ENCODE measurements at regions not wholly inside any gene's neighbourhood (a gene's known extent, or its start where the extent isn't known, plus 50 kb on each side); places are given as distances from the start of the nearest gene placed in this dataset.

GRCh38 chr20:11204926-11205768, 531.3 kb upstream of the JAG1 start (continued):
- TF ChIP-seq ZBTB33 (CRISPR knock-in tag; IDR thresholded peaks at IDR 0.05), result no peak
- TF ChIP-seq ZNF333 (CRISPR knock-in tag; IDR thresholded peaks at IDR 0.05; ENCODE audit: borderline replicate concordance), result no peak
- no peak for TF ChIP-seq CREM (IDR thresholded peaks at IDR 0.05)
- TF ChIP-seq CREM (CRISPR knock-in tag; IDR thresholded peaks at IDR 0.05), result no peak
- 0 out of 2 replicates have a peak, but pooled peaks have one; percentile 52 for TF ChIP-seq STAT6 (CRISPR knock-in tag; IDR thresholded peaks at IDR 0.05; ENCODE audit: borderline replicate concordance)
- TF ChIP-seq POLR2AphosphoS2 (IDR thresholded peaks at IDR 0.05; ENCODE audit: low read depth, low read length), result no peak
- no peak for TF ChIP-seq ATF7-NPFF (CRISPR knock-in tag; IDR thresholded peaks at IDR 0.05; ENCODE audit: low read depth)
- TF ChIP-seq TBP (CRISPR knock-in tag; IDR thresholded peaks at IDR 0.05), result no peak
- TF ChIP-seq ZNF788 (CRISPR knock-in tag; IDR thresholded peaks at IDR 0.05; ENCODE audit: borderline replicate concordance), result 0 out of 2 replicates have a peak, but pooled peaks have one; percentile 18
- no peak for TF ChIP-seq FOSL1 (CRISPR knock-in tag; IDR thresholded peaks at IDR 0.05; ENCODE audit: borderline replicate concordance)
- no peak for TF ChIP-seq ZNF687 (CRISPR knock-in tag; IDR thresholded peaks at IDR 0.05)
- TF ChIP-seq GPN1 (CRISPR knock-in tag; IDR thresholded peaks at IDR 0.05; ENCODE audit: borderline replicate concordance), result no peak
- peak; percentile 98 for TF ChIP-seq SMC3 (IDR thresholded peaks at IDR 0.05; ENCODE audit: low read length)
- no peak for TF ChIP-seq ZNF335 (CRISPR knock-in tag; IDR thresholded peaks at IDR 0.05)
- TF ChIP-seq ZNF432 (CRISPR knock-in tag; IDR thresholded peaks at IDR 0.05; ENCODE audit: borderline replicate concordance), result no peak
- no peak for TF ChIP-seq PHF8 (CRISPR knock-in tag; IDR thresholded peaks at IDR 0.05)
- TF ChIP-seq MLX (CRISPR knock-in tag; IDR thresholded peaks at IDR 0.05), result no peak
- TF ChIP-seq ELK4 (CRISPR knock-in tag; IDR thresholded peaks at IDR 0.05; ENCODE audit: borderline replicate concordance), result no peak
